Gastrocnemius medialis (tissue), 4 donors: ENCODE measurements at regions not wholly inside any gene's neighbourhood (a gene's known extent, or its start where the extent isn't known, plus 50 kb on each side); places are given as distances from the start of the nearest gene placed in this dataset.

Experiments used
- ATAC-seq, 2 donors: fragments of 150-250 bp; one replicate each; pipeline ENCODE4 v1.9.1; 2016
- DNase-seq, 2 donors: peaks; one replicate each; pipeline ENCODE4 v3.0.0-alpha.2; 2019
- H3K27ac ChIP-seq, 4 donors: fragments of 200-600 bp; sonication (generic); 1 replicate in 1 of 4; 2 replicates in 3 of 4; pipeline ENCODE4 v1.5.1; 2016 to 2018; ENCODE audit warnings: mild to moderate bottlenecking in 2 of 4, moderate library complexity in 1 of 4
- H3K27me3 ChIP-seq, 3 donors: fragments of 200-600 bp; sonication (generic) in 2 of 3; 1 replicate in 1 of 3; 2 replicates in 2 of 3; pipeline versions ENCODE4 v1.5.1 to v1.6.0; 2016 to 2019; ENCODE audit warnings: mild to moderate bottlenecking in 1 of 3, moderate library complexity in 1 of 3
- H3K36me3 ChIP-seq, 2 donors: fragments of 200-600 bp; sonication (generic) in 1 of 2; one replicate each; pipeline ENCODE4 v1.5.1; 2017 to 2018
- H3K4me1 ChIP-seq, 2 donors: fragments of 200-600 bp; sonication (generic) in 1 of 2; one replicate each; pipeline ENCODE4 v1.5.1; 2016 to 2017; ENCODE audit warnings: mild to moderate bottlenecking in 2 of 2
- H3K4me3 ChIP-seq, 4 donors: fragments of 200-600 bp; sonication (generic) in 3 of 4; 1 replicate in 1 of 4; 2 replicates in 3 of 4; pipeline ENCODE4 v1.5.1; 2016 to 2019; ENCODE audit warnings: mild to moderate bottlenecking in 2 of 4
- H3K9me3 ChIP-seq, 3 donors: fragments of 200-600 bp; sonication (generic) in 2 of 3; 1 replicate in 1 of 3; 2 replicates in 2 of 3; pipeline ENCODE4 v1.5.1; 2016 to 2019
- POLR2A ChIP-seq, 2 donors: fragments of 450-650 bp; IDR thresholded peaks; one replicate each; pipeline ENCODE4 v1.6.1; 2017; ENCODE audit warnings: antibody characterized with exemption in 2 of 2, mild to moderate bottlenecking in 2 of 2, moderate library complexity in 2 of 2
- in situ Hi-C, 4 donors: fragments of 200-750 bp; cut with MboI; loops; one replicate each; pipeline versions ENCODE4 v1.15.0 to v1.8.0; 2017; ENCODE audit warnings: low sequenced_read_pairs in 4 of 4
- intact Hi-C: fragments of 100-400 bp; cut with DNase I; formaldehyde crosslinking; loops from one replicate; pipeline ENCODE4 v1.15.1; 2023; ENCODE audit warnings: low total_unique reads
- TF ChIP-seq, protein P1 (sequence below), 5 experiments: fragments of 450-650 bp in 3 of 5; fragments of 200-600 bp in 2 of 5; sonication (generic) in 2 of 5; IDR thresholded peaks in 4 of 5; conservative IDR thresholded peaks in 1 of 5; 1 replicate in 4 of 5; 2 replicates in 1 of 5; pipeline ENCODE4 v1.5.1; 2016 to 2019; ENCODE audit warnings: antibody characterized with exemption in 5 of 5, mild to moderate bottlenecking in 3 of 5, moderate library complexity in 3 of 5

DNA sequence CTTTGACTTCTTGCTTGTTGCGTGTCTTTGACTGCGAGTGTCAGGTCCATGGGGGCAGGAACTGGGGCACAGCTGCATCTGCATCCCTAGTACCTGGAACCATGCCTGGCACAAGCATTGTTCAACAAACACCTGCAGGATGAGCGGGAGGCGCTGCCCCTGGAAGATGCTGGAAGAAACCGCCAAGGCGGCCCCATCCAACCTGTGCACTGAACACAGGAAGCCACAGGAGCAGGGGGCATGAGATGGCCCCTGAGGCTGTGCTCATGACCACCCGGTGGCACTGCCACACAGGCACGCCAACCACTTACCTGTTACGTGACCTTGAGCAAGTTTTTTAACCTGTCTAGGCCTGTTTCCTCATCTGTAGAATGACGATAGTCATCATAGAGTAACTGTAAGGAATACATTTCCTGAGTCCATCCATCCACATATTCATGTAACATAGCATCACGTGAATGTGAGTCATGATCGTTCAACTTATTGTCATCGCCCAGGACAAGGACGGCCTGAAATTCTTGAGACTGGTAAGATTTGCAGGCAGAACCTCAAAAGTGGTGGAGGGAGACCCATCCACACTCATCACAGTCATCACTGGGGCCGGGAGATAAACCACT lies 374.2 kb downstream of the PREX1 start:
- H3K27ac ChIP-seq = no peak overlapping the region
- H3K27me3 ChIP-seq = peaks cover 0 to 9% (median 4%) of the 10 kb centered on the region in 3 donors
- H3K9me3 ChIP-seq = no peaks in the 10 kb centered on the region
- TF ChIP-seq, protein P1, sequence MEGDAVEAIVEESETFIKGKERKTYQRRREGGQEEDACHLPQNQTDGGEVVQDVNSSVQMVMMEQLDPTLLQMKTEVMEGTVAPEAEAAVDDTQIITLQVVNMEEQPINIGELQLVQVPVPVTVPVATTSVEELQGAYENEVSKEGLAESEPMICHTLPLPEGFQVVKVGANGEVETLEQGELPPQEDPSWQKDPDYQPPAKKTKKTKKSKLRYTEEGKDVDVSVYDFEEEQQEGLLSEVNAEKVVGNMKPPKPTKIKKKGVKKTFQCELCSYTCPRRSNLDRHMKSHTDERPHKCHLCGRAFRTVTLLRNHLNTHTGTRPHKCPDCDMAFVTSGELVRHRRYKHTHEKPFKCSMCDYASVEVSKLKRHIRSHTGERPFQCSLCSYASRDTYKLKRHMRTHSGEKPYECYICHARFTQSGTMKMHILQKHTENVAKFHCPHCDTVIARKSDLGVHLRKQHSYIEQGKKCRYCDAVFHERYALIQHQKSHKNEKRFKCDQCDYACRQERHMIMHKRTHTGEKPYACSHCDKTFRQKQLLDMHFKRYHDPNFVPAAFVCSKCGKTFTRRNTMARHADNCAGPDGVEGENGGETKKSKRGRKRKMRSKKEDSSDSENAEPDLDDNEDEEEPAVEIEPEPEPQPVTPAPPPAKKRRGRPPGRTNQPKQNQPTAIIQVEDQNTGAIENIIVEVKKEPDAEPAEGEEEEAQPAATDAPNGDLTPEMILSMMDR (IDR thresholded peaks at IDR 0.05 in 4 of 5, conservative IDR thresholded peaks at IDR 0.05 in 1 of 5) = no peak
- no peak for TF ChIP-seq POLR2A (IDR thresholded peaks at IDR 0.05)
- in situ Hi-C loops = no loop called here
- H3K36me3 ChIP-seq = no peaks in the 10 kb centered on the region
- intact Hi-C loops = no loop called here
- no peak overlapping the region for H3K4me3 ChIP-seq
- ATAC-seq (no peak), DNase-seq (no peak)
- H3K4me1 ChIP-seq = no peaks in the 10 kb centered on the region

DNA sequence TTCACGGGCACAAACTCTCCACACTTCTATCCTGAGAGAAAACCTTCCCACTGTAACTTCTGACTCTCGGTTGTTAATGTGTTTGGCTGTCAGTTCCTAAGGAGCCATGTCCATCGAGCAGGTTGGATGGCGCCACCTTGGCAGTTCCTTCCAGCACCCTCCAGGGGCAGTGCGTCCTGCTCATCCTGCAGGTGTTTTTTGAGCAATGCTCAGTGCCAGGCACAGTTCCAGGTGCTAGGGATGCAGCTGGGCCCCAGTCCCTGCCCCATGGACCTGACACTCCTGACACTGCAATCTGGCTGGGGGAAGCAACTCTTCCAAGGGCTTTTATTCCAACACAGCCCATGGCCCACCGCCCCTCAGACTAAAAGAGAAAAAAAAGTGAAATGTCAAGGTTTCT lies 376.4 kb downstream of the PREX1 start:
- no peaks in the 10 kb centered on the region for H3K36me3 ChIP-seq
- in situ Hi-C loops = no loop called here
- intact Hi-C loops = no loop called here
- H3K27me3 ChIP-seq = peaks cover 0 to 9% (median 4%) of the 10 kb centered on the region in 3 donors
- no peak overlapping the region for H3K4me3 ChIP-seq
- DNase-seq = no peak
- no peak for TF ChIP-seq POLR2A (IDR thresholded peaks at IDR 0.05)
- TF ChIP-seq, protein P1 (IDR thresholded peaks at IDR 0.05 in 4 of 5, conservative IDR thresholded peaks at IDR 0.05 in 1 of 5) = no peak
- no peak for ATAC-seq
- no peaks in the 10 kb centered on the region for H3K4me1 ChIP-seq
- no peak overlapping the region for H3K27ac ChIP-seq
- H3K9me3 ChIP-seq = no peaks in the 10 kb centered on the region

DNA sequence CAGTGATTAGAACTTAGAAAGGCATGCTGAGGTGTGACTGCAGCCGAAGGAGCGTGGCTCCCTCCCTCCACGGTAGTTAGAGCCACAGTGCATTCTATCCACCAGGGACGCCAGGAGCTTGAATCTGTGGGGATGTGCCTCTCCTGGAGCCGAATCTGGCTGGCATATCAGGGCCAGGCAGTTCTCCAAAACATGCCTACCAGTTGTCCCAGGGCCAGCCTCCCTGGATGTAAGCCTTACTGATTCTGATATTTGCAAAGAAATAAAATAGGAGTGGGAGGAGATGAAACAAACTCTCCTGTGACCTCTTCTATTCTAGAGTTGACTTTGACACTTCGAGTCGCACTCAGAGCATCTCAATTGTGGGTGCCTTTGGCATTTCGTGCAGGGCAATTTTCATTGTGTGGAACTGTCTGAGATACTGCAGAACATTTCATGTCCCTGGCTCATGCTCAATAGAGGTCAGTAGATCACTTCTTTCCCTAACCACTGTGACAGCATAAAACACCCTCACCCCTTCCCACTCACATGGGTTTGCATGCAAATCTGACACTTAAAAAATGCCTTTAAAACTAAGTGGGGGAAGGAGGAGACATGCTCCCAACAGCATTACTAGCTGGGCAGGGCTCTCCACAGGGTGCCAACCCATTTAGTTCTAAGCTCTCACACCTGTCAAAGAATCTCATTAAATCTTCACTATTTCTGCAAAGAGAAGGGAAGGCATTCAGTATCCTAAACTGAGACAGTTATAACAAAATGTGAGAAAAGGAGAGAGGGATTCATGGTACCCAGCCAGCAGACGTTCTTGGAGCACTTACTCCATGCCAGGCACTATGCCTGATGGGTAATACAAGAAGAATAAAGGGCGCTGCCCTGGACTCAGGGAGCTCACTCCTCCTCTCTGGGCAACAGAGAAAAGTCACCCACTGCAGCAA lies 378.9 kb downstream of the PREX1 start:
- H3K36me3 ChIP-seq = no peaks in the 10 kb centered on the region
- in situ Hi-C loops (no loop called here), intact Hi-C loops (no loop called here)
- no peak overlapping the region for H3K27ac ChIP-seq
- H3K4me1 ChIP-seq = no peaks in the 10 kb centered on the region
- ATAC-seq (no peak), DNase-seq (no peak)
- H3K4me3 ChIP-seq = no peak overlapping the region
- H3K9me3 ChIP-seq = peaks cover 0 to 6% (median 0%) of the 10 kb centered on the region in 3 donors
- no peaks in the 10 kb centered on the region for H3K27me3 ChIP-seq
- TF ChIP-seq POLR2A (IDR thresholded peaks at IDR 0.05) = no peak
- TF ChIP-seq, protein P1 (IDR thresholded peaks at IDR 0.05 in 4 of 5, conservative IDR thresholded peaks at IDR 0.05 in 1 of 5) = no peak

DNA sequence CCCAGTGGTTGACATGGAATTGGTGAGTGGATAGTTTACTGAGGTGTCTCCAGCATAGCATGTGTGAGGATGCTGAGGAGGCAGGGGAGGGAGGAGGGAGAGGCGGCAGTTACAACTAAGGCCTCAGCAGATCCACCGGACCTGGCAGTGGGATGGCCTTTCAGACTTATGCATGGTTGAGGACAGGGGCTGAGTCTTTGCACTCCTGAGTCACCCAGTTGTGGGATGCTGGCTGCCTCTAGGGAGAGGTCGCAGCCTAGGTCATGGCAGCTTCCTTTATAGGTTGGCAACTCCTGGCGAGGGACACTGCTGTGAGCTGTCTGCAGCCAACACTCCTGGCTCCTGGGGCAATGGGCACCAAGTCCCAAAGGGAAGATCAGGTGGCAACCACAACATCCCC lies 380.3 kb downstream of the PREX1 start:
- DNase-seq (no peak), ATAC-seq (no peak)
- Histone ChIP-seq H3K36me3 (no peaks in the 10 kb centered on the region), H3K9me3 (peaks cover 0 to 10% (median 0%) of the 10 kb centered on the region in 3 donors), H3K4me1 (no peaks in the 10 kb centered on the region), H3K27me3 (no peaks in the 10 kb centered on the region), H3K4me3 (no peak overlapping the region), H3K27ac (no peak overlapping the region)
- in situ Hi-C loops = no loop called here
- TF ChIP-seq, protein P1 (IDR thresholded peaks at IDR 0.05 in 4 of 5, conservative IDR thresholded peaks at IDR 0.05 in 1 of 5) = no peak
- no peak for TF ChIP-seq POLR2A (IDR thresholded peaks at IDR 0.05)
- intact Hi-C loops = no loop called here
